WI38 (cell line): ENCODE measurements at regions not wholly inside any gene's neighbourhood (a gene's known extent, or its start where the extent isn't known, plus 50 kb on each side); places are given as distances from the start of the nearest gene placed in this dataset.

ENCODE experiments used
- H3K4me3 ChIP-seq: 2 replicates; pipeline ENCODE4 v1.5.1; 2011; ENCODE audit warnings: low read depth, mild to moderate bottlenecking, control low read depth, low read length
- TF ChIP-seq, protein P1 (sequence below): IDR thresholded peaks from 2 replicates; pipeline ENCODE4 v1.5.1; 2012; ENCODE audit warnings: low read depth, mild to moderate bottlenecking, control low read depth, low read length

GRCh38 chr14:30507209-30507608 lies 51.7 kb upstream of the G2E3 start:
- TF ChIP-seq, protein P1, sequence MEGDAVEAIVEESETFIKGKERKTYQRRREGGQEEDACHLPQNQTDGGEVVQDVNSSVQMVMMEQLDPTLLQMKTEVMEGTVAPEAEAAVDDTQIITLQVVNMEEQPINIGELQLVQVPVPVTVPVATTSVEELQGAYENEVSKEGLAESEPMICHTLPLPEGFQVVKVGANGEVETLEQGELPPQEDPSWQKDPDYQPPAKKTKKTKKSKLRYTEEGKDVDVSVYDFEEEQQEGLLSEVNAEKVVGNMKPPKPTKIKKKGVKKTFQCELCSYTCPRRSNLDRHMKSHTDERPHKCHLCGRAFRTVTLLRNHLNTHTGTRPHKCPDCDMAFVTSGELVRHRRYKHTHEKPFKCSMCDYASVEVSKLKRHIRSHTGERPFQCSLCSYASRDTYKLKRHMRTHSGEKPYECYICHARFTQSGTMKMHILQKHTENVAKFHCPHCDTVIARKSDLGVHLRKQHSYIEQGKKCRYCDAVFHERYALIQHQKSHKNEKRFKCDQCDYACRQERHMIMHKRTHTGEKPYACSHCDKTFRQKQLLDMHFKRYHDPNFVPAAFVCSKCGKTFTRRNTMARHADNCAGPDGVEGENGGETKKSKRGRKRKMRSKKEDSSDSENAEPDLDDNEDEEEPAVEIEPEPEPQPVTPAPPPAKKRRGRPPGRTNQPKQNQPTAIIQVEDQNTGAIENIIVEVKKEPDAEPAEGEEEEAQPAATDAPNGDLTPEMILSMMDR = no peak
- H3K4me3 ChIP-seq = no peak overlapping the region
